ENCODE measurements at regions not wholly inside any gene's neighbourhood (a gene's known extent, or its start where the extent isn't known, plus 50 kb on each side); places are given as distances from the start of the nearest gene placed in this dataset.

- no peak for TF ChIP-seq CTCF (IDR thresholded peaks at IDR 0.05)
- H3K4me3 Mint-ChIP-seq: no peak overlapping the region
- ChIA-PET CTCF (no interaction called here), POLR2A (no interaction called here)
- Histone ChIP-seq H3K27ac (ENCODE audit: low read depth in 1 of 2, low read length in 2 of 2) (no peak overlapping the region), H3K9me3 (ENCODE audit: control insufficient read depth in 1 of 2, insufficient read depth in 1 of 2, low read length in 2 of 2) (no peaks in the 10 kb centered on the region), H3K4me1 (ENCODE audit: insufficient read depth, low read length) (no peaks in the 10 kb centered on the region), H3K36me3 (ENCODE audit: insufficient read depth, low read length) (no peaks in the 10 kb centered on the region), H3K27me3 (ENCODE audit: control insufficient read depth in 1 of 2, insufficient read depth in 2 of 2, low read length in 2 of 2) (no peaks in the 10 kb centered on the region), H3K4me3 (ENCODE audit: low read length) (no peak overlapping the region)
- no peak overlapping the region for H3K27ac Mint-ChIP-seq
- no peaks in the 10 kb centered on the region for H3K4me1 Mint-ChIP-seq (ENCODE audit: low read depth)
- peaks cover 20% of the 10 kb centered on the region for H3K27me3 Mint-ChIP-seq
- DNase-seq (no peak), ATAC-seq (ENCODE audit: poor library complexity) (no peak)
- no peaks in the 10 kb centered on the region for H3K9me3 Mint-ChIP-seq
- intact Hi-C loops (cut with DNase I, micrococcal nuclease): no loop called here
- H3K36me3 Mint-ChIP-seq (ENCODE audit: low read depth): no peaks in the 10 kb centered on the region
These were observed 415.5 kb downstream of the RPS6KC1 start for GRCh38 chr1:213466541-213466940.

GRCh38 chr1:213474054-213474453 lies 423.0 kb downstream of the RPS6KC1 start:
- CTCF ChIA-PET: no interaction called here
- Histone ChIP-seq H3K27me3 (ENCODE audit: control insufficient read depth in 1 of 2, insufficient read depth in 2 of 2, low read length in 2 of 2) (no peaks in the 10 kb centered on the region), H3K36me3 (ENCODE audit: insufficient read depth, low read length) (no peaks in the 10 kb centered on the region), H3K9me3 (ENCODE audit: control insufficient read depth in 1 of 2, insufficient read depth in 1 of 2, low read length in 2 of 2) (no peaks in the 10 kb centered on the region), H3K27ac (ENCODE audit: low read depth in 1 of 2, low read length in 2 of 2) (no peak overlapping the region), H3K4me1 (ENCODE audit: insufficient read depth, low read length) (no peaks in the 10 kb centered on the region), H3K4me3 (ENCODE audit: low read length) (no peak overlapping the region)
- no peak for DNase-seq
- H3K4me1 Mint-ChIP-seq (ENCODE audit: low read depth): no peaks in the 10 kb centered on the region
- no peak for TF ChIP-seq CTCF (IDR thresholded peaks at IDR 0.05)
- no peak overlapping the region for H3K27ac Mint-ChIP-seq
- peaks cover 3% of the 10 kb centered on the region for H3K27me3 Mint-ChIP-seq
- no peak overlapping the region for H3K4me3 Mint-ChIP-seq
- ATAC-seq (ENCODE audit: poor library complexity): no peak
- H3K36me3 Mint-ChIP-seq (ENCODE audit: low read depth): no peaks in the 10 kb centered on the region
- intact Hi-C loops (cut with DNase I, micrococcal nuclease): no loop called here
- POLR2A ChIA-PET: no interaction called here
- no peaks in the 10 kb centered on the region for H3K9me3 Mint-ChIP-seq

GRCh38 chr1:213481395-213481794 lies 430.4 kb downstream of the RPS6KC1 start:
- no peaks in the 10 kb centered on the region for H3K4me1 Mint-ChIP-seq (ENCODE audit: low read depth)
- no peak for ATAC-seq (ENCODE audit: poor library complexity)
- peaks cover 0 to 4% of the 10 kb centered on the region in 2 experiments for H3K27me3 ChIP-seq (ENCODE audit: control insufficient read depth in 1 of 2, insufficient read depth in 2 of 2, low read length in 2 of 2)
- intact Hi-C loops (cut with DNase I, micrococcal nuclease): no loop called here
- no peak for DNase-seq
- no peaks in the 10 kb centered on the region for H3K36me3 Mint-ChIP-seq (ENCODE audit: low read depth)
- no peaks in the 10 kb centered on the region for H3K36me3 ChIP-seq (ENCODE audit: insufficient read depth, low read length)
- no peaks in the 10 kb centered on the region for H3K9me3 ChIP-seq (ENCODE audit: control insufficient read depth in 1 of 2, insufficient read depth in 1 of 2, low read length in 2 of 2)
- H3K9me3 Mint-ChIP-seq: no peaks in the 10 kb centered on the region
- no peak overlapping the region for H3K4me3 Mint-ChIP-seq
- peaks cover 3% of the 10 kb centered on the region for H3K27me3 Mint-ChIP-seq
- H3K27ac Mint-ChIP-seq: no peak overlapping the region
- CTCF ChIA-PET: no interaction called here
- no peaks in the 10 kb centered on the region for H3K4me1 ChIP-seq (ENCODE audit: insufficient read depth, low read length)
- no peak overlapping the region for H3K4me3 ChIP-seq (ENCODE audit: low read length)
- no peak for TF ChIP-seq CTCF (IDR thresholded peaks at IDR 0.05)
- H3K27ac ChIP-seq (ENCODE audit: low read depth in 1 of 2, low read length in 2 of 2): no peak overlapping the region
- POLR2A ChIA-PET: no interaction called here

All from CD4-positive, alpha-beta T cell (primary cell).